Tibial nerve (tissue), 4 donors: ENCODE measurements at regions not wholly inside any gene's neighbourhood (a gene's known extent, or its start where the extent isn't known, plus 50 kb on each side); places are given as distances from the start of the nearest gene placed in this dataset.

Experiments used
- EP300 ChIP-seq, 2 donors: sonication (generic); formaldehyde crosslinking; IDR thresholded peaks; one replicate each; pipeline ENCODE4 v1.6.1; 2017; ENCODE audit warnings: antibody characterized with exemption in 2 of 2, mild to moderate bottlenecking in 1 of 2
- TF ChIP-seq, protein P1 (sequence below), 5 experiments: fragments of 200-600 bp in 3 of 5; fragments of 450-650 bp in 2 of 5; sonication (generic) in 3 of 5; IDR thresholded peaks; one replicate each; pipeline ENCODE4 v1.5.1; 2016 to 2019; ENCODE audit warnings: antibody characterized with exemption in 5 of 5, mild to moderate bottlenecking in 3 of 5, moderate library complexity in 2 of 5

DNA sequence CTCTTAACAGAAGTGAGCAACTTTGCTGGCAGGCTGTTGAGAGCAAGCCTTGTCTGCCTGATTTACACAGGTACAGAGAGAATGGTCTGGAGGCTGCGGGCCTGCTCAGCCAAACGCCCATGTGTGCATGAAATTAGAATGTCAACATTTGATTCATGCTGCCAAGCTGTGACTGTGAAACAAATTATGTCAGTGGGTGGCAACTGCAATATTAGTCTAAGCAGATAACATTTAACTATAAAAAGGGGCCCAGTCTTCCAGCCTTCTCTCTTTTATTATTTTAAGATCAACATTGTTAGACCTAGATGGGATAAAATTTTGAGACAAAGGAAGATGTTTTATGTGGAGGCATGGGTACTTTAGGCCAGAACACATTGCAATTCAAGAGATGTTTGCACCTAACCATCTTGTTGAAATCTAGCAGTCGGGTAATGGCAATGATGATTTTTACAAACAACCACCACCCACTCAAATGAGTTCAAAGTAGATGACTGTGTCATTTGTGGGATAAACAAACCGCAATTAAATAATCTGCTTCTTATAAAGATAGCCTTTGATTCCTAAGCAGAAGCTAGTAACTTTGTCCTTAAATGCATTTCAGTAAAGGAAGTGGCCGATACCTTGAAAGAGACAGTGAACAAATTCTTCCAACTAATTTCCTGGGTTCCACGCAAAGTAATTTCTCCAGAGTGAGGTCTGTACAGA is 70.2 kb downstream of the FOXB1 start:
- TF ChIP-seq EP300 (IDR thresholded peaks at IDR 0.05): no peak
- TF ChIP-seq, protein P1, sequence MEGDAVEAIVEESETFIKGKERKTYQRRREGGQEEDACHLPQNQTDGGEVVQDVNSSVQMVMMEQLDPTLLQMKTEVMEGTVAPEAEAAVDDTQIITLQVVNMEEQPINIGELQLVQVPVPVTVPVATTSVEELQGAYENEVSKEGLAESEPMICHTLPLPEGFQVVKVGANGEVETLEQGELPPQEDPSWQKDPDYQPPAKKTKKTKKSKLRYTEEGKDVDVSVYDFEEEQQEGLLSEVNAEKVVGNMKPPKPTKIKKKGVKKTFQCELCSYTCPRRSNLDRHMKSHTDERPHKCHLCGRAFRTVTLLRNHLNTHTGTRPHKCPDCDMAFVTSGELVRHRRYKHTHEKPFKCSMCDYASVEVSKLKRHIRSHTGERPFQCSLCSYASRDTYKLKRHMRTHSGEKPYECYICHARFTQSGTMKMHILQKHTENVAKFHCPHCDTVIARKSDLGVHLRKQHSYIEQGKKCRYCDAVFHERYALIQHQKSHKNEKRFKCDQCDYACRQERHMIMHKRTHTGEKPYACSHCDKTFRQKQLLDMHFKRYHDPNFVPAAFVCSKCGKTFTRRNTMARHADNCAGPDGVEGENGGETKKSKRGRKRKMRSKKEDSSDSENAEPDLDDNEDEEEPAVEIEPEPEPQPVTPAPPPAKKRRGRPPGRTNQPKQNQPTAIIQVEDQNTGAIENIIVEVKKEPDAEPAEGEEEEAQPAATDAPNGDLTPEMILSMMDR (IDR thresholded peaks at IDR 0.05): no peak
